ENCODE measurements at regions not wholly inside any gene's neighbourhood (a gene's known extent, or its start where the extent isn't known, plus 50 kb on each side); places are given as distances from the start of the nearest gene placed in this dataset.
"Not testable (repeated sequence)": the region's sequence is repeated elsewhere in the genome, so short reads cannot be mapped to it uniquely, and the experiment has no call there.

GRCh38 chr5:82717738-82718137, 359.5 kb downstream of the TMEM167A start:
- ATAC-seq (no peak), DNase-seq (no peak)
- ChIA-PET CTCF (no interaction called here), POLR2A (no interaction called here)
- H3K9me3 Mint-ChIP-seq = no peaks in the 10 kb centered on the region
- no peak overlapping the region for H3K27ac Mint-ChIP-seq
- H3K36me3 Mint-ChIP-seq (ENCODE audit: low read depth) = no peaks in the 10 kb centered on the region
- TF ChIP-seq, protein P1, sequence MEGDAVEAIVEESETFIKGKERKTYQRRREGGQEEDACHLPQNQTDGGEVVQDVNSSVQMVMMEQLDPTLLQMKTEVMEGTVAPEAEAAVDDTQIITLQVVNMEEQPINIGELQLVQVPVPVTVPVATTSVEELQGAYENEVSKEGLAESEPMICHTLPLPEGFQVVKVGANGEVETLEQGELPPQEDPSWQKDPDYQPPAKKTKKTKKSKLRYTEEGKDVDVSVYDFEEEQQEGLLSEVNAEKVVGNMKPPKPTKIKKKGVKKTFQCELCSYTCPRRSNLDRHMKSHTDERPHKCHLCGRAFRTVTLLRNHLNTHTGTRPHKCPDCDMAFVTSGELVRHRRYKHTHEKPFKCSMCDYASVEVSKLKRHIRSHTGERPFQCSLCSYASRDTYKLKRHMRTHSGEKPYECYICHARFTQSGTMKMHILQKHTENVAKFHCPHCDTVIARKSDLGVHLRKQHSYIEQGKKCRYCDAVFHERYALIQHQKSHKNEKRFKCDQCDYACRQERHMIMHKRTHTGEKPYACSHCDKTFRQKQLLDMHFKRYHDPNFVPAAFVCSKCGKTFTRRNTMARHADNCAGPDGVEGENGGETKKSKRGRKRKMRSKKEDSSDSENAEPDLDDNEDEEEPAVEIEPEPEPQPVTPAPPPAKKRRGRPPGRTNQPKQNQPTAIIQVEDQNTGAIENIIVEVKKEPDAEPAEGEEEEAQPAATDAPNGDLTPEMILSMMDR (IDR thresholded peaks at IDR 0.05) = no peak
- no peak overlapping the region for H3K4me3 Mint-ChIP-seq
- intact Hi-C loops (cut with micrococcal nuclease) = no loop called here
- peaks cover 4% of the 10 kb centered on the region for H3K4me1 Mint-ChIP-seq (ENCODE audit: low read depth)
- H3K27me3 Mint-ChIP-seq = peaks cover 1% of the 10 kb centered on the region

DNA sequence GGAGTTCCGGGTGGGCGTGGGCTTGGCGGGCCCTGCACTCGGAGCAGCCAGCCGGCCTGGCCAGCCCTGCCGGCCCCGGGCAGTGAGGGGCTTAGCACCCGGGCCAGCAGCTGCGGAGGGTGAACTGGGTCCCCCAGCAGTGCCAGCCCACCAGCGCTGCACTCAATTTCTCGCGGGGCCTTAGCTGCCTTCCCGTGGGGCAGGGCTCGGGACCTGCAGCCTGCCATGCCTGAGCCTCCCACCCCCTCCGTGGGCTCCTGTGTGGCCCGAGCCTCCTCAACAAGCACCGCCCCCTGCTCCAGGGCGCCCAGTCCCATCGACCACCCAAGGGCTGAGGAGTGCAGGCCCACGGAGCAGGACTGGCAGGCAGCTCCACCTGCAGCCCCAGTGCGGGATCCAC, 362.5 kb downstream of the TMEM167A start:
- DNase-seq; H3K27ac Mint-ChIP-seq; H3K9me3 Mint-ChIP-seq; H3K36me3 Mint-ChIP-seq (ENCODE audit: low read depth); H3K27me3 Mint-ChIP-seq; H3K4me3 Mint-ChIP-seq; H3K4me1 Mint-ChIP-seq (ENCODE audit: low read depth); CTCF ChIA-PET; ATAC-seq; intact Hi-C loops (cut with micrococcal nuclease); POLR2A ChIA-PET: not testable (repeated sequence)

- no peak overlapping the region for H3K27ac Mint-ChIP-seq
These were observed 363.4 kb downstream of the TMEM167A start for GRCh38 chr5:82713811-82714210.

GRCh38 chr5:82707741-82708140, 369.5 kb downstream of the TMEM167A start:
- ATAC-seq (no peak), DNase-seq (no peak)
- ChIA-PET POLR2A (no interaction called here), CTCF (no interaction called here)
- Mint-ChIP-seq H3K27ac (no peak overlapping the region), H3K4me1 (ENCODE audit: low read depth) (no peaks in the 10 kb centered on the region), H3K36me3 (ENCODE audit: low read depth) (no peaks in the 10 kb centered on the region), H3K9me3 (no peaks in the 10 kb centered on the region), H3K4me3 (no peak overlapping the region), H3K27me3 (no peaks in the 10 kb centered on the region)
- intact Hi-C loops (cut with micrococcal nuclease) = no loop called here
- TF ChIP-seq, protein P1 (IDR thresholded peaks at IDR 0.05) = no peak

More at GRCh38 chr5:82713811-82714210, 363.4 kb downstream of the TMEM167A start:
- Mint-ChIP-seq H3K27me3 (no peaks in the 10 kb centered on the region), H3K9me3 (no peaks in the 10 kb centered on the region), H3K4me1 (ENCODE audit: low read depth) (peaks cover 3% of the 10 kb centered on the region), H3K36me3 (ENCODE audit: low read depth) (no peaks in the 10 kb centered on the region), H3K4me3 (no peak overlapping the region)
- ATAC-seq (no peak), DNase-seq (no peak)
- TF ChIP-seq, protein P1 (IDR thresholded peaks at IDR 0.05) = no peak
- POLR2A ChIA-PET = no interaction called here
- CTCF ChIA-PET = no interaction called here
- intact Hi-C loops (cut with micrococcal nuclease) = no loop called here

GRCh38 chr5:82704381-82704780, 372.8 kb downstream of the TMEM167A start:
- Mint-ChIP-seq H3K4me1 (ENCODE audit: low read depth) (no peaks in the 10 kb centered on the region), H3K27me3 (no peaks in the 10 kb centered on the region), H3K9me3 (no peaks in the 10 kb centered on the region), H3K27ac (no peak overlapping the region), H3K4me3 (no peak overlapping the region), H3K36me3 (ENCODE audit: low read depth) (no peaks in the 10 kb centered on the region)
- no peak for DNase-seq
- TF ChIP-seq, protein P1 (IDR thresholded peaks at IDR 0.05) = no peak
- ChIA-PET POLR2A (no interaction called here), CTCF (no interaction called here)
- intact Hi-C loops (cut with micrococcal nuclease) = no loop called here
- no peak for ATAC-seq

- Mint-ChIP-seq H3K36me3 (ENCODE audit: low read depth) (no peaks in the 10 kb centered on the region), H3K27ac (no peak overlapping the region), H3K4me1 (ENCODE audit: low read depth) (no peaks in the 10 kb centered on the region), H3K4me3 (no peak overlapping the region), H3K9me3 (no peaks in the 10 kb centered on the region), H3K27me3 (peaks cover 5% of the 10 kb centered on the region)
- POLR2A ChIA-PET = no interaction called here
- CTCF ChIA-PET = no interaction called here
- no peak for ATAC-seq
- TF ChIP-seq, protein P1 (IDR thresholded peaks at IDR 0.05) = no peak
- intact Hi-C loops (cut with micrococcal nuclease) = no loop called here
- no peak for DNase-seq
These were observed 375.1 kb downstream of the TMEM167A start for GRCh38 chr5:82702046-82702445.
